ENCODE measurements at regions not wholly inside any gene's neighbourhood (a gene's known extent, or its start where the extent isn't known, plus 50 kb on each side); places are given as distances from the start of the nearest gene placed in this dataset.

DNA sequence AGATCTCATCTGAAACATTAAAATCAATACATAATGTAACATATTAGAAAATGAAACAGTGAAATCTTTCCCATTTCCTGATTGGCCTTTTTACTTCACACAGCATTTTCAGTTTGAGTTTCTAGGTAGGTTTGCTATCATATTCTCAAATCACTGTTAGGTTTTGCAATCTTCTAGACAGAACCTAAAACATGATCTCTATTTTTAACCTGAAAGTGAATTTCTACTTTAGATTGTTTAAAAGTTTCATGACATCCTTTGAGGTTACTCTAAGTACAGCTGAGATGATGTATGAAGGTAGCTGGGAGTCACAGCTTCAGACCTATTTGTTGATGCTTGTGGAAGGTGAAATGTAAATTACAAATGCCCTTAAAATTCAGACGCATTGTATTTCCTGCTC is 118.4 kb upstream of the GPR149 start:
- H3K9me3 ChIP-seq (ENCODE audit: control insufficient read depth, low read depth, low read length), result no peaks in the 10 kb centered on the region
- no peak overlapping the region for H3K9ac ChIP-seq (ENCODE audit: low read length)
- no peaks in the 10 kb centered on the region for H3K4me1 ChIP-seq (ENCODE audit: control insufficient read depth, low read depth, low read length)
- H3K36me3 ChIP-seq (ENCODE audit: control insufficient read depth, low read depth, low read length), result no peaks in the 10 kb centered on the region
- no peak overlapping the region for H3K4me3 ChIP-seq (ENCODE audit: low read length)
- no peaks in the 10 kb centered on the region for H3K27me3 ChIP-seq (ENCODE audit: control insufficient read depth, insufficient read depth, low read length)
- H3K27ac ChIP-seq (ENCODE audit: low read length), result no peak overlapping the region

- no peak overlapping the region for H3K27ac ChIP-seq (ENCODE audit: low read length)
- H3K4me3 ChIP-seq (ENCODE audit: low read length), result no peak overlapping the region
- H3K27me3 ChIP-seq (ENCODE audit: control insufficient read depth, insufficient read depth, low read length), result no peaks in the 10 kb centered on the region
- no peak overlapping the region for H3K9ac ChIP-seq (ENCODE audit: low read length)
- H3K36me3 ChIP-seq (ENCODE audit: control insufficient read depth, low read depth, low read length), result no peaks in the 10 kb centered on the region
- no peaks in the 10 kb centered on the region for H3K4me1 ChIP-seq (ENCODE audit: control insufficient read depth, low read depth, low read length)
- H3K9me3 ChIP-seq (ENCODE audit: control insufficient read depth, low read depth, low read length), result no peaks in the 10 kb centered on the region
Observed at GRCh38 chr3:154542837-154543236, 112.8 kb upstream of the GPR149 start.

DNA sequence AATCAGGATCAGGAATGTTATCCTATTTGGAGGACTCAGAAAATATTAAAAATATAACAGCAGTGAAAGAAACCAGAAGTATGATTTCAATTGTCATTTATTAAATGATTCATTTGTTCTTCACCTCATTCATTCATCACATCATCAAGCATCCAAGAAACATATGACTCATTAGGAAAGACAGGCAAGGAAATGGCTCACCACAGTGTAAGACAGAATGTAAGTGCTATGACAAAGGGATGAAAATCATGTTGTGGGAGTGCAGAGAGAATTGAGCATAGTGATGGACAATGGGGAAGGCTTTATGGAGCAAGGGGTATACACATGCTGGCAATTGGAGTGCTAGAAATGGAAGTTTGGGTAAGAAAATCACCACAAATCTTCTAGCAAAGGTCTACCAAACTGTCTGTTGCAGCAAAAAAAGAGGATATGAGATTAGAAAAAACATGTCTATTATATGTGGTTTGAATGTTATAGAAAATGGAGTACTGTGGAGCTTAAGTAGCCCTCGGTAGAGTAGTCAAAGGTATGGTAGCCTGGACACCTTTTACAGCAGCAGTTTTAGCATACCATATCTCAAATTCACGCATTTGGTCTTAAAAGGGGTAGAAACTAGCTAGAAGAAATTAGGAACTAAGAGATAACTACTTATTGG is 111.1 kb upstream of the GPR149 start:
- Histone ChIP-seq H3K27ac (ENCODE audit: low read length) (no peak overlapping the region), H3K27me3 (ENCODE audit: control insufficient read depth, insufficient read depth, low read length) (no peaks in the 10 kb centered on the region), H3K36me3 (ENCODE audit: control insufficient read depth, low read depth, low read length) (no peaks in the 10 kb centered on the region), H3K4me3 (ENCODE audit: low read length) (no peak overlapping the region), H3K9me3 (ENCODE audit: control insufficient read depth, low read depth, low read length) (no peaks in the 10 kb centered on the region), H3K9ac (ENCODE audit: low read length) (no peak overlapping the region), H3K4me1 (ENCODE audit: control insufficient read depth, low read depth, low read length) (no peaks in the 10 kb centered on the region)

- H3K9ac ChIP-seq (ENCODE audit: low read length), result no peak overlapping the region
- H3K27me3 ChIP-seq (ENCODE audit: control insufficient read depth, insufficient read depth, low read length), result no peaks in the 10 kb centered on the region
- H3K36me3 ChIP-seq (ENCODE audit: control insufficient read depth, low read depth, low read length), result no peaks in the 10 kb centered on the region
- no peaks in the 10 kb centered on the region for H3K4me1 ChIP-seq (ENCODE audit: control insufficient read depth, low read depth, low read length)
- no peak overlapping the region for H3K27ac ChIP-seq (ENCODE audit: low read length)
- H3K4me3 ChIP-seq (ENCODE audit: low read length), result no peak overlapping the region
- H3K9me3 ChIP-seq (ENCODE audit: control insufficient read depth, low read depth, low read length), result no peaks in the 10 kb centered on the region
Observed at GRCh38 chr3:154538566-154539360, 108.8 kb upstream of the GPR149 start.

DNA sequence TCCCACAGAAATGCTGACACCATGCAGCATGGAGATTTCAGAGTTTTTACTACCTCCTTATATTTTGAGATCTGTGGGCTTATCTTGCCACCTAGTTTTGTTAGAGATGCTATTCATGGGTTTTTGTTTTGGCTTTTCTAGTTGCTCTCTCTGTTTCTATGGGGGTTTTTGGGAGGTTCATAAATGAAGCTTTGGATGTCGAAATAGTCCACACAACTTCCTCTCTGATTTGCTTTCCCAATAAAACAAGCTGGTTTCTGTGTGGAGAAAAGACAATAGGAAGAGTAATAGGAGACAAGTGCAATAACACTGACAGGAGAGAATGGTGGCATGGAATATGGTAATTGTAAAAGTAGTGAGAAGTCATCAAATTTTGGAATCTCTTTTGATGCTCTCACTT is 106.8 kb upstream of the GPR149 start:
- Histone ChIP-seq H3K4me3 (ENCODE audit: low read length) (no peak overlapping the region), H3K9me3 (ENCODE audit: control insufficient read depth, low read depth, low read length) (no peaks in the 10 kb centered on the region), H3K27ac (ENCODE audit: low read length) (no peak overlapping the region), H3K9ac (ENCODE audit: low read length) (no peak overlapping the region), H3K27me3 (ENCODE audit: control insufficient read depth, insufficient read depth, low read length) (no peaks in the 10 kb centered on the region), H3K4me1 (ENCODE audit: control insufficient read depth, low read depth, low read length) (no peaks in the 10 kb centered on the region), H3K36me3 (ENCODE audit: control insufficient read depth, low read depth, low read length) (no peaks in the 10 kb centered on the region)

DNA sequence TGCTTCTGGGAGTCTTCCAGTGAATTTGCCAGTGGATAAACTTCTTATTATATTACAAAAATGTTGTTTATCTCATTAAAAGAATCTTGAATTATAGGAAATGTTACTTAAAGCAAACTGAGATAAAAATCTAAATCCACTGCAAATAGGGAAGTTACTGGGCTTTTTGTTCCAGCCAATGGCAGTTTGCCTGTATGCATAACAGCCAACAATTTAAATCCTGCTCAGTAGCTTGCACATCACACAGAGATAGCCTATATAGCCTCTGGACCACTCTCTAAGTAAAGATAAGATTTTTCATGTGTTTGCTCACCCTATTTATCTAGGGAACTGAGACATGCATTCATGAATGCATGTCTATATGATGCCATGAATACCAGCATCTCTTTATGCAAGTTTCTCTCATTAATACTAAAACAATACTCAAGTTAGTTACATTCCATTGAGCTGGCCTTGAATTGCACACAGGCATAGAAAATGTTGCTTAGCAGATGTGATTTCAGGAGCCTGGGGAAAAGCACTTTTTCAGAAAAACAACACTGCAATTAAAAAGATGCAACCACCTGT is 92.1 kb upstream of the GPR149 start:
- Histone ChIP-seq H3K9me3 (ENCODE audit: control insufficient read depth, low read depth, low read length) (no peaks in the 10 kb centered on the region), H3K36me3 (ENCODE audit: control insufficient read depth, low read depth, low read length) (no peaks in the 10 kb centered on the region), H3K27me3 (ENCODE audit: control insufficient read depth, insufficient read depth, low read length) (no peaks in the 10 kb centered on the region), H3K4me3 (ENCODE audit: low read length) (no peak overlapping the region), H3K27ac (ENCODE audit: low read length) (no peak overlapping the region), H3K4me1 (ENCODE audit: control insufficient read depth, low read depth, low read length) (no peaks in the 10 kb centered on the region), H3K9ac (ENCODE audit: low read length) (no peak overlapping the region)

- no peaks in the 10 kb centered on the region for H3K9me3 ChIP-seq (ENCODE audit: control insufficient read depth, low read depth, low read length)
- no peaks in the 10 kb centered on the region for H3K36me3 ChIP-seq (ENCODE audit: control insufficient read depth, low read depth, low read length)
- no peak overlapping the region for H3K27ac ChIP-seq (ENCODE audit: low read length)
- no peaks in the 10 kb centered on the region for H3K4me1 ChIP-seq (ENCODE audit: control insufficient read depth, low read depth, low read length)
- H3K4me3 ChIP-seq (ENCODE audit: low read length), result no peak overlapping the region
- H3K27me3 ChIP-seq (ENCODE audit: control insufficient read depth, insufficient read depth, low read length), result no peaks in the 10 kb centered on the region
- no peak overlapping the region for H3K9ac ChIP-seq (ENCODE audit: low read length)
Observed at GRCh38 chr3:154517404-154517803, 87.4 kb upstream of the GPR149 start.

DNA sequence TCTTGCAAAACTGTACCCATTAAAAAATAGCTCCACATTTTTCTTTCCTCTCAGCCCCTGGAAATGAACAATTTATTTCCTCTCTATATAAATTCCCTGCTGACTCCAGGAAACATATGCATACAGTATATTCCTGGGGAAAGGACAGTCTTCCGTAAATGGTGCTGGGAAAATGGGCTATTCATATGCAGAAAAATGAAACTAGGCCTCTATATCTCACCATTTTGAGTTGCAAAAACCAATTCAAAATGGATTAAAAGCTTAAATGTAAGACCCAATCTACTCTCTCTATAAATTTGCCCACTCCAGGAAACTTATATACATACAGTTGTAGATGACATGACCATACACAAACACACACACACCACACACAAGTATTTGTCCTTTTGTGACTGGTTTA is 85.9 kb upstream of the GPR149 start:
- H3K27me3 ChIP-seq (ENCODE audit: control insufficient read depth, insufficient read depth, low read length), result no peaks in the 10 kb centered on the region

DNA sequence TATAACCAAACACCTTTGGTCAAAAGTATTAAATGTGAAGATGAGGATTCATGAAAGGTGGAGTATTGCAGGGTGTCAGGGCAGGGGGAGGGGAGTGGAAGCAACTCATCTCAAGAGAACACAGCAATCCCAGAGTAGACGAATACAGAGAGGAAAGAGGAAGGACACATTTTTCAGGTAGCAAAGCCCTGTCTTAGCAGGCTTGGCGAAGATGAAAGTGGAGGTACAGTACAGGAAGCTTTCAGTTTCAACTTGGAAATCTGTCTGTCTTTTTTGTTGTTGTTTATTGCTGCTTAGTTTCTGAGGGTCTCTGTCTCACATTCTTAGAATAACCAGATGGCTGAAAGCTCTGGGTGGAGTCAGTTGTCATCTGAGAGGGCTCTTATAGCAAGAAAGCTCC is 80.8 kb upstream of the GPR149 start:
- H3K4me3 ChIP-seq (ENCODE audit: low read length), result no peak overlapping the region
- no peaks in the 10 kb centered on the region for H3K4me1 ChIP-seq (ENCODE audit: control insufficient read depth, low read depth, low read length)

More for the DNA sequence above, 85.9 kb upstream of the GPR149 start:
- no peak overlapping the region for H3K9ac ChIP-seq (ENCODE audit: low read length)
- no peak overlapping the region for H3K27ac ChIP-seq (ENCODE audit: low read length)
- no peak overlapping the region for H3K4me3 ChIP-seq (ENCODE audit: low read length)
- H3K36me3 ChIP-seq (ENCODE audit: control insufficient read depth, low read depth, low read length), result no peaks in the 10 kb centered on the region
- no peaks in the 10 kb centered on the region for H3K9me3 ChIP-seq (ENCODE audit: control insufficient read depth, low read depth, low read length)
- no peaks in the 10 kb centered on the region for H3K4me1 ChIP-seq (ENCODE audit: control insufficient read depth, low read depth, low read length)

DNA sequence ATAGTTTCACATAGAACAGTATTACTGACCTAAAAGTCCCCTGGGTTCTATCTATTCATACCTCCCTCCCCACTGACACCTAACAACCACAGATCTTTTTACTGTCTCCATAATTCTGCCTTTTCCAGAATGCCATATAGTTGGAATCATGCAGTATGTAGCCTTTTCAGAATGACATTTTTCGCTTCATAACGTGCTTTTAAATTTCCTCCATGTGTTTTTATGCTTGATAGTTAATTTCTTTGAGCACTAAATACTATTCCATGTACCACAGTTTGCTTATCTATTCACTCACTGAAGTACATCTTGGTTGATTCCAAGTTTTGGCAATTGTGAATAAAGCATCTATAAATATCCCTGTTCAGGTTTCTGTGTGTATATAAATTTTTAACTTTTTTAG is 77.7 kb upstream of the GPR149 start:
- Histone ChIP-seq H3K36me3 (ENCODE audit: control insufficient read depth, low read depth, low read length) (no peaks in the 10 kb centered on the region), H3K9ac (ENCODE audit: low read length) (no peak overlapping the region), H3K27me3 (ENCODE audit: control insufficient read depth, insufficient read depth, low read length) (no peaks in the 10 kb centered on the region), H3K9me3 (ENCODE audit: control insufficient read depth, low read depth, low read length) (peaks cover 3% of the 10 kb centered on the region), H3K4me3 (ENCODE audit: low read length) (no peak overlapping the region), H3K4me1 (ENCODE audit: control insufficient read depth, low read depth, low read length) (no peaks in the 10 kb centered on the region), H3K27ac (ENCODE audit: low read length) (no peak overlapping the region)

More for the DNA sequence above, 80.8 kb upstream of the GPR149 start:
- Histone ChIP-seq H3K9ac (ENCODE audit: low read length) (no peak overlapping the region), H3K9me3 (ENCODE audit: control insufficient read depth, low read depth, low read length) (peaks cover 3% of the 10 kb centered on the region), H3K36me3 (ENCODE audit: control insufficient read depth, low read depth, low read length) (no peaks in the 10 kb centered on the region), H3K27ac (ENCODE audit: low read length) (no peak overlapping the region), H3K27me3 (ENCODE audit: control insufficient read depth, insufficient read depth, low read length) (no peaks in the 10 kb centered on the region)

DNA sequence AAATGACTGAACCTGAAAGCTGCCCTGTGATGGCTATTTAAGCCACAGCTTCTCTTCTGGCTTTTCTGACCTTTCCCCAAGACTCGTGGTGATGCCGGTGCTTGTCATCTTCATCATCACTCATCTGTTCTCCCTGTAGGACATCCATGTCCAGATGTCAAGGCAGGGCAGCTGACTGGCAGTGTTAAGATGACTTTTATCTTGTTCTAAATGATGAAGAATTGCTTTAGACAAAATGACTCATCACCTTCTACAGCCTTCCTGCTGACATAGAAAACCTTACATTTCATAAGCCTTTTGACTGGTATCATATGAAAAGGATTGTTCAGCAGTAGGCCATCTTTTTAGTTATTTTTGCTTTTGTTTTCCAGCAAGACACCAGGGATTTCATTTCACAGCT is 67.0 kb upstream of the GPR149 start:
- Histone ChIP-seq H3K27me3 (ENCODE audit: control insufficient read depth, insufficient read depth, low read length) (no peaks in the 10 kb centered on the region), H3K36me3 (ENCODE audit: control insufficient read depth, low read depth, low read length) (no peaks in the 10 kb centered on the region), H3K9ac (ENCODE audit: low read length) (no peak overlapping the region), H3K9me3 (ENCODE audit: control insufficient read depth, low read depth, low read length) (no peaks in the 10 kb centered on the region), H3K27ac (ENCODE audit: low read length) (no peak overlapping the region), H3K4me3 (ENCODE audit: low read length) (no peak overlapping the region), H3K4me1 (ENCODE audit: control insufficient read depth, low read depth, low read length) (no peaks in the 10 kb centered on the region)

DNA sequence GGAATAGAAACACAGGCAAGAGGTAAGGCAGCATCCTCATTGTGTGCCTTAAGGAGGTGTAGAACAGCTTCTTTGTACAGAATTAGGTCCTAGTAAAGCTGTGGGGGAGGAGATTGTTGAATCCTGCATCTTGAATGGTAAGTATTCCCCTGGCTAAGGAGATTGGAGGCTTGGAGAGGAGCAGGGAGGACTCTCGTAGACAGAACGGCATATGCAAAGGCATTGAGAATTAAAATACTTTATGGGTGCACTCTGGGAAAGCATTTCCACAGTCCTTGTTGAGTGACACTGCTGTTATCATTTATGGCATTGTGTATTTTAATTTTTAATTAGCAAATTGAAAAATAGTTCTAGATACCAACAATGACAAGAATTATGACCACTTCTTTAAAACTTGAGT is 66.5 kb upstream of the GPR149 start:
- H3K4me3 ChIP-seq (ENCODE audit: low read length), result no peak overlapping the region
- H3K27ac ChIP-seq (ENCODE audit: low read length), result no peak overlapping the region
- H3K36me3 ChIP-seq (ENCODE audit: control insufficient read depth, low read depth, low read length), result no peaks in the 10 kb centered on the region
- no peaks in the 10 kb centered on the region for H3K4me1 ChIP-seq (ENCODE audit: control insufficient read depth, low read depth, low read length)
- no peaks in the 10 kb centered on the region for H3K9me3 ChIP-seq (ENCODE audit: control insufficient read depth, low read depth, low read length)
- H3K27me3 ChIP-seq (ENCODE audit: control insufficient read depth, insufficient read depth, low read length), result no peaks in the 10 kb centered on the region
- no peak overlapping the region for H3K9ac ChIP-seq (ENCODE audit: low read length)

All from iPS-18a (cell line).